GM19324 (cell line): ENCODE measurements at regions not wholly inside any gene's neighbourhood (a gene's known extent, or its start where the extent isn't known, plus 50 kb on each side); places are given as distances from the start of the nearest gene placed in this dataset.
"Not testable (repeated sequence)": the region's sequence is repeated elsewhere in the genome, so short reads cannot be mapped to it uniquely, and the experiment has no call there.

ENCODE experiments used
- ATAC-seq: cut with Tn5 transposase; IDR thresholded peaks from one replicate; pipeline ENCODE4 v1.9.1; 2021; ENCODE audit warnings: mild to moderate bottlenecking, moderate library complexity; ENCODE audit not compliant: unreplicated experiment, low FRiP score

GRCh38 chr1:761791-762190 lies 75.3 kb upstream of the OR4F16 start:
- not testable (repeated sequence) for ATAC-seq

GRCh38 chr1:771449-771848 lies 85.0 kb upstream of the OR4F16 start:
- not testable (repeated sequence) for ATAC-seq

- ATAC-seq = not testable (repeated sequence)
Observed at GRCh38 chr1:777480-778180, 91.2 kb upstream of the OR4F16 start.

- peak; percentile 100 for ATAC-seq
Observed at GRCh38 chr1:778451-779278, 92.2 kb upstream of the OR4F16 start.

GRCh38 chr1:779621-780020 lies 93.2 kb upstream of the OR4F16 start:
- not testable (repeated sequence) for ATAC-seq

GRCh38 chr1:788835-789234 lies 102.4 kb upstream of the OR4F16 start:
- no peak for ATAC-seq

GRCh38 chr1:789606-790005 lies 103.2 kb upstream of the OR4F16 start:
- not testable (repeated sequence) for ATAC-seq

GRCh38 chr1:790388-790930 lies 104.0 kb upstream of the OR4F16 start:
- ATAC-seq = not testable (repeated sequence)

GRCh38 chr1:794310-794709 lies 107.9 kb upstream of the OR4F16 start:
- not testable (repeated sequence) for ATAC-seq

GRCh38 chr1:794918-795584 lies 108.6 kb upstream of the OR4F16 start:
- not testable (repeated sequence) for ATAC-seq

GRCh38 chr1:797649-798048 lies 111.2 kb upstream of the OR4F16 start:
- not testable (repeated sequence) for ATAC-seq

GRCh38 chr1:800397-800796 lies 113.9 kb upstream of the OR4F16 start:
- ATAC-seq = not testable (repeated sequence)

GRCh38 chr1:804378-805115 lies 118.1 kb upstream of the OR4F16 start:
- not testable (repeated sequence) for ATAC-seq

GRCh38 chr1:805310-805709 lies 118.4 kb upstream of the SAMD11 start:
- not testable (repeated sequence) for ATAC-seq

- not testable (repeated sequence) for ATAC-seq
Observed at GRCh38 chr1:807066-807465, 116.7 kb upstream of the SAMD11 start.

- not testable (repeated sequence) for ATAC-seq
Observed at GRCh38 chr1:807699-808390, 115.9 kb upstream of the SAMD11 start.

- ATAC-seq = not testable (repeated sequence)
Observed at GRCh38 chr1:810949-811348, 112.8 kb upstream of the SAMD11 start.

- not testable (repeated sequence) for ATAC-seq
Observed at GRCh38 chr1:812535-813127, 111.1 kb upstream of the SAMD11 start.

GRCh38 chr1:814543-814942 lies 109.2 kb upstream of the SAMD11 start:
- ATAC-seq = not testable (repeated sequence)
